ENCODE measurements at regions not wholly inside any gene's neighbourhood (a gene's known extent, or its start where the extent isn't known, plus 50 kb on each side); places are given as distances from the start of the nearest gene placed in this dataset.
"Not testable (repeated sequence)": the region's sequence is repeated elsewhere in the genome, so short reads cannot be mapped to it uniquely, and the experiment has no call there.

DNA sequence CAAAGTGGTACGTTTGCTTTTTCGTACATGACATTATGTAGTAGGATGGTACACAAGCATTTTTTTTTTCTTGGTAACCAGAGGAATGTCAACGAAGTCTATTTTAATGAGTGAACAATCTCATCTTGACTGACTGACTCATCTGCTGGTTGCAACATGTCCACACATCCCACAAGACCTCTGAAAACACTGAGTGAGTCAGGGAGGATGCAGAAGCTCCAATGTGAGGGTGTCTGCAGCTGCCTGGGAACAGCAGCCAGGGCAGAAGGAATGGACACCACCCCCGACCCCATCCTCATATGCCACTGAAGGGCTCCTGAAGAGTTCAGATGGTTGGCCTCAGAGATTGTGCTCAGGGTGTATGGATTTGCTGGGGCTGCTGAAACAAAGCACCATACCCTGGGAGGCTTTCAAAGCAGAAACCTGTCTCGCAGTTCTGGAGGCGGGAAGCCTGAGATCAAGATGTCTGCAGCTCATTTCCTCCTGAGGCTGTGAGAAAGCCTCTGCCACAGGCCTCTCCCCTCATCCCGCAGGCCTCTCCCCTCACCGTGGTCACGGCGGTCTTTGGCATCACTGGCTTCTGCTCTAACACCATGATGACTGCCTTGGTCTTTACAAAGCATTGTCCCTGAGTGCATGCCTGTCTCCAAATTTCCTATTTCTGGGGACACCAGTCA lies 124.6 kb downstream of the LRATD1 start:
- no peak overlapping the region for H3K4me3 ChIP-seq (ENCODE audit: low read length)
- H3K27me3 ChIP-seq (ENCODE audit: control insufficient read depth, insufficient read depth, low read length): no peaks in the 10 kb centered on the region
- H3K27ac ChIP-seq (ENCODE audit: low read depth, low read length): no peak overlapping the region
- no peaks in the 10 kb centered on the region for H3K4me1 ChIP-seq (ENCODE audit: control insufficient read depth, insufficient read depth, low read length)
- no peak overlapping the region for H3K9ac ChIP-seq (ENCODE audit: low read length)
- H3K36me3 ChIP-seq (ENCODE audit: control insufficient read depth, insufficient read depth, low read length): no peaks in the 10 kb centered on the region

DNA sequence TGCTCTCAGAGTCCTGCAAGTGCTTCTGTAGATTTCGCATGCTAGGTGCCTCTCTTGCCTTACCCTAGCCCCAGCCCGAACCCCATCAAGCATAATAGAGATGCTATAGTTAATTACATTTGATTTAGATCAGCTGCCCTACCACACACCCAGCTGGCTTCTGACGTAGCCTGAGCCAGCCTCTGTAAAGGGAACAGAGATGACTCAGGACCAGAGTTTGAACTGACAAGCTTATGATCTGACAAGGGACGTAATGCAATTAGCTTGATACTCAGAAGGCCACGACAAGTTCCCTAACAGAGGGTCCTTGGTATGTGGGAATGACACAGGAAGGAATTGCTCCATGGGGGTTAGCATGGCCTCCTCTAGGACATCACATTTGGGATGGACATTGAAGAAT lies 126.6 kb downstream of the LRATD1 start:
- Histone ChIP-seq H3K4me1 (ENCODE audit: control insufficient read depth, insufficient read depth, low read length) (no peaks in the 10 kb centered on the region), H3K27me3 (ENCODE audit: control insufficient read depth, insufficient read depth, low read length) (no peaks in the 10 kb centered on the region), H3K36me3 (ENCODE audit: control insufficient read depth, insufficient read depth, low read length) (no peaks in the 10 kb centered on the region), H3K27ac (ENCODE audit: low read depth, low read length) (no peak overlapping the region), H3K4me3 (ENCODE audit: low read length) (no peak overlapping the region), H3K9ac (ENCODE audit: low read length) (no peak overlapping the region)

DNA sequence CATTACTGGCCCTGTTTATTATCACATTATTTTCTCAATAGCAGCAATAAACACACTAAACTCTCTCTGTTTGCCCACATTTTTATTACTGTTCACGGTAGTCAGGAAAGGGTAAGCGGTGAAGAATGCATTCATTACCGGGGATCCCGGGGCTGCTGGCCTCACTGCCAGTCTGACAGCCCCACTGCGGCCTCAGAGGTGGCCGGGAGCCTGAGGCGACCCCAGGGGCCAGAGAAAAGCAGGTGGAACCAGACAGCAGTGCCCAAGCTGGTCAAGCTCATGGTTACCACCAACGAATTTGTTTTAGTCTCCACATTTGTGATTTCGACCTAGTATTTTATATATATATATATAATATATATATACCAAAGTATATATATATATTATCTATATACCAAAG lies 127.7 kb downstream of the LRATD1 start:
- no peaks in the 10 kb centered on the region for H3K27me3 ChIP-seq (ENCODE audit: control insufficient read depth, insufficient read depth, low read length)
- no peaks in the 10 kb centered on the region for H3K4me1 ChIP-seq (ENCODE audit: control insufficient read depth, insufficient read depth, low read length)
- no peak overlapping the region for H3K27ac ChIP-seq (ENCODE audit: low read depth, low read length)
- H3K9ac ChIP-seq (ENCODE audit: low read length): no peak overlapping the region
- no peaks in the 10 kb centered on the region for H3K36me3 ChIP-seq (ENCODE audit: control insufficient read depth, insufficient read depth, low read length)
- no peak overlapping the region for H3K4me3 ChIP-seq (ENCODE audit: low read length)

DNA sequence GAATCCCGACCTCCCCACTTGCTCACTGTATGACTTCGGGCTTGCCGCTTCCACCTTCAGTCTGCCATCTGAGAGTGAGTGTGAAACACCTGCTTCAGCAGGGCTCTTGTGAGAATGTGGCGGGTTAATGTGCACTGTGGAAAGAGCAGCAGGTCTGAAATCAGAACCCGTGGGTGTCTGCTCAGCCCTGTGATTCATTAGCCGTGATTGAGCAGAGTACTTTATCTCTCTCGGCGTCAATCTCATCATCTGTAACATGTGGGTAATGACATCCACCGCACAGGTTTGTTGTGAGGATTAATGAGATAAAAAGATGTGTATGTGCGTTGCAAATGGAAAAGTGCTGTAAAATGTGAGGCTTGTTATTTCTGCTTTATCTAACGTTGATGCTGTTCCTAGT lies 128.6 kb downstream of the LRATD1 start:
- Histone ChIP-seq H3K4me1 (ENCODE audit: control insufficient read depth, insufficient read depth, low read length) (no peaks in the 10 kb centered on the region), H3K27ac (ENCODE audit: low read depth, low read length) (no peak overlapping the region), H3K4me3 (ENCODE audit: low read length) (no peak overlapping the region), H3K27me3 (ENCODE audit: control insufficient read depth, insufficient read depth, low read length) (no peaks in the 10 kb centered on the region), H3K9ac (ENCODE audit: low read length) (no peak overlapping the region), H3K36me3 (ENCODE audit: control insufficient read depth, insufficient read depth, low read length) (no peaks in the 10 kb centered on the region)

DNA sequence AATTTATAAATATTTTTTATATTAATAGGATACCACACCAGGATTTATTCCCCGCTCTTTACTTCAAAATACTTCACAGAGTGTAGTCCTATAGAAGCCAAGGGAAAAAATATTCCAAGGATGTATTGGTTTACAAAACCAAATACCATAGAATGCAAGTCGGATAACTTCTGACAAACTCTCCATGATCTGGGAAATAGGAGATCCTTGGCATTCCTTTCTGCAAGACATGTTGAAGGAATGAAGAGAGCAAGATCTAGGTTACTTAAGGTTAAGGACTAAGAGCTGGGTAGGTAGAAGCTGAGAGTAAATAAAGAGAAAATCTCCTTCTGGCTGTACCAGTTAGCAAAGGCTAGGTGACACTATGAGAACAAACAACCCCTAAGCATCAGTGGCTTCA lies 141.2 kb downstream of the LRATD1 start:
- Histone ChIP-seq H3K4me1 (ENCODE audit: control insufficient read depth, insufficient read depth, low read length) (no peaks in the 10 kb centered on the region), H3K4me3 (ENCODE audit: low read length) (no peak overlapping the region), H3K9ac (ENCODE audit: low read length) (no peak overlapping the region), H3K27ac (ENCODE audit: low read depth, low read length) (no peak overlapping the region), H3K36me3 (ENCODE audit: control insufficient read depth, insufficient read depth, low read length) (no peaks in the 10 kb centered on the region), H3K27me3 (ENCODE audit: control insufficient read depth, insufficient read depth, low read length) (no peaks in the 10 kb centered on the region)

DNA sequence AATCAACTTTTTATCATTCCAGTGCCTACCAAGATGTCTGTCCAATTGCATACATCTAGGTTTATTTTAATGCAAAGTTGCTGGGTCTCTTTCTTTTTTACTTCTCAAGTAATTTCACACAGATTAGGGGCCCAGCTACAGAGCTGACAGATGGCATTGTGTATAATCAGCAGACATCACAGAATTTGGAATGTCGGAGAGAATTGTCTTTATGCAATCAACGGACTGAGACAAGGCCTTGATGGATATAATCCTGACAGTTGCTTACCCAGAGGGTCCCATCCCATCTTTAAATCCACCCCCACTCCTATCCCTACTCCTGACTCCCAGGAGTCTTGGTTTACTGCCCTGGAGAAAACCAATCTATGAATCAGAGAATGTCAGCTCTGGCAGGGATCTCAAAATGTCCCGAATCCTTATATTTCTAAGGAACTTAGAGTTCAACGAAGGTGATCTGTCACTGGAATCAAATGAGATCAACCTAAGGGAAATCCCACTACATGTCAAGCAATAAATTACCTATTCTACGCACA lies 142.0 kb downstream of the LRATD1 start:
- Histone ChIP-seq H3K4me3 (ENCODE audit: low read length) (no peak overlapping the region), H3K27me3 (ENCODE audit: control insufficient read depth, insufficient read depth, low read length) (no peaks in the 10 kb centered on the region), H3K27ac (ENCODE audit: low read depth, low read length) (no peak overlapping the region), H3K9ac (ENCODE audit: low read length) (no peak overlapping the region), H3K4me1 (ENCODE audit: control insufficient read depth, insufficient read depth, low read length) (no peaks in the 10 kb centered on the region), H3K36me3 (ENCODE audit: control insufficient read depth, insufficient read depth, low read length) (no peaks in the 10 kb centered on the region)

DNA sequence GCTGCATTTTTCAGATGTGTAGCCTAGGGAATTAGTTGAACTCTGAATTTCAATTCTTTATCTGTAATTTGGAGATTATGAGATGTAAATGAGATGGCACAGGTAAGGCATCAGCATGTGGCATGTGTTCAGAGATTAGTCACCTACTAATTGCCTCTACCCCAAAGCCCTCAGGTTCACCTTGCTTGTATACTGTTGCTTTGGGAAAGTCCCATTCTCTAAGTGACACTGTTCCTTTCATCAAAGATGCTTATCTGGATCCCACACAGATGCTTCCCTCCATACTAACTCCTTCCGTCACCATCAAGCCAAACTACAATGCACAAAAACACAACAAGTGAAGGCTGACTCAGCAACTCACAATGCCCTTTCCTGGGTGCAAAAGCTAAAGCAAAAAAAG lies 143.7 kb downstream of the LRATD1 start:
- H3K27me3 ChIP-seq (ENCODE audit: control insufficient read depth, insufficient read depth, low read length): no peaks in the 10 kb centered on the region
- no peaks in the 10 kb centered on the region for H3K36me3 ChIP-seq (ENCODE audit: control insufficient read depth, insufficient read depth, low read length)
- no peak overlapping the region for H3K4me3 ChIP-seq (ENCODE audit: low read length)
- H3K27ac ChIP-seq (ENCODE audit: low read depth, low read length): no peak overlapping the region
- no peak overlapping the region for H3K9ac ChIP-seq (ENCODE audit: low read length)
- no peaks in the 10 kb centered on the region for H3K4me1 ChIP-seq (ENCODE audit: control insufficient read depth, insufficient read depth, low read length)

DNA sequence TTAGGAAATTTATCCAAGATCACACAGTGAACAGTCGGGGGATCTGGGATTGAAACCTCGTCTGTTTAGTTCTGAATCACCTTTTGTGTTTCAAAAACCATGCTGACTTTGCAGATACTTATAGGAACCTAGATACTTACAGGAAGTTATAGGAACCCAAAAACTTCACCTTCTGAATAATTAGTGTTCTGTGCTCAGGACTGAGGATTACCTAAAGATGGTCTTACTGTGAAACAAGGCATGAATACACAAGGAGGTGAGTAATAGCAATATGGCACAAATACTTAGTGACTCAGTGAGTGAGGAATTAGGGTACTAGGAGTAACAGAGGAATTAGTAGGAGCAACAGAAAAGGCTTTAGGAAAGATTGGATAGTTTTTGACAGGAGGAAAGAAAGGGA lies 145.5 kb downstream of the LRATD1 start:
- Histone ChIP-seq H3K36me3 (ENCODE audit: control insufficient read depth, insufficient read depth, low read length) (no peaks in the 10 kb centered on the region), H3K4me3 (ENCODE audit: low read length) (no peak overlapping the region), H3K4me1 (ENCODE audit: control insufficient read depth, insufficient read depth, low read length) (no peaks in the 10 kb centered on the region), H3K27me3 (ENCODE audit: control insufficient read depth, insufficient read depth, low read length) (no peaks in the 10 kb centered on the region), H3K9ac (ENCODE audit: low read length) (no peak overlapping the region), H3K27ac (ENCODE audit: low read depth, low read length) (no peak overlapping the region)

DNA sequence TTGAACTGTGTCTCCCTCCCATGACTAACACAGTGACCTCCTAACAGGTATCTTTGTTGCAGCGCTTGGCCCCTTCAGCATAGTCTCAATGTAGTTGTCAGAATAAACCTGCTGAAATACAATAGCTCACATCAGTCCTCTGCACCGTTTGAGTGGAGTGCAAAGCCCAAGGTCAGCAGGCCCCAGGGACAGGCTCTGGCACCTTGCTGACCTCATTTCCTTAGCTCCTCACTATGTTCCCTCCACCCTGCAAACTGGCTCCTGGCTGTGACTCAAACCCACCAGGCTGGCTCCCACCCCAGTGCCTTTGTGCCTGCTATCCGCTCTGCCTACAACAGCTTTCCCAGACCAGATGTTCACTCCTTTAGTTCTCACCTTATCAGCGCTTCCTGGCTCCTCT lies 146.7 kb downstream of the LRATD1 start:
- Histone ChIP-seq H3K27ac (ENCODE audit: low read depth, low read length) (no peak overlapping the region), H3K9ac (ENCODE audit: low read length) (no peak overlapping the region), H3K36me3 (ENCODE audit: control insufficient read depth, insufficient read depth, low read length) (no peaks in the 10 kb centered on the region), H3K4me1 (ENCODE audit: control insufficient read depth, insufficient read depth, low read length) (no peaks in the 10 kb centered on the region), H3K27me3 (ENCODE audit: control insufficient read depth, insufficient read depth, low read length) (no peaks in the 10 kb centered on the region), H3K4me3 (ENCODE audit: low read length) (no peak overlapping the region)

DNA sequence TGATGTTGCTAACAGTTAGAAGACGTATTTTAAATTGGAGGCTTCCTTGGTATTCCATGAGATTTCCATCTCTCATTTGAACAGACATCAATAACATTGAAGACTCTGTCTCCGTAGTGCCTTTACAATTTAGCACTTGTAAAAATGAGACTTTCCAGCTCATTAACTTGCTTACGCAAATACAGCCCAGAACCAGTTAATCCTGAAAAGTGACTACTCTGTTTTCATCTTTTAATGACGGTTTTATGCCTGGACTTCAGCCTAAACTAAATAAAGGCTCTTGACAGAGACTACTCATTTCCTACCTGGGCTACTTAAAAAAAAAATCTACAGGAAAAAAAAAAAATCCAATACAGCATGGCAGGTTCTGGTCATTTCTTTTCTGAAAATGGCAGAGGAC lies 148.6 kb downstream of the LRATD1 start:
- Histone ChIP-seq H3K4me1 (ENCODE audit: control insufficient read depth, insufficient read depth, low read length) (no peaks in the 10 kb centered on the region), H3K27me3 (ENCODE audit: control insufficient read depth, insufficient read depth, low read length) (no peaks in the 10 kb centered on the region), H3K9ac (ENCODE audit: low read length) (no peak overlapping the region), H3K4me3 (ENCODE audit: low read length) (no peak overlapping the region), H3K36me3 (ENCODE audit: control insufficient read depth, insufficient read depth, low read length) (no peaks in the 10 kb centered on the region), H3K27ac (ENCODE audit: low read depth, low read length) (no peak overlapping the region)

DNA sequence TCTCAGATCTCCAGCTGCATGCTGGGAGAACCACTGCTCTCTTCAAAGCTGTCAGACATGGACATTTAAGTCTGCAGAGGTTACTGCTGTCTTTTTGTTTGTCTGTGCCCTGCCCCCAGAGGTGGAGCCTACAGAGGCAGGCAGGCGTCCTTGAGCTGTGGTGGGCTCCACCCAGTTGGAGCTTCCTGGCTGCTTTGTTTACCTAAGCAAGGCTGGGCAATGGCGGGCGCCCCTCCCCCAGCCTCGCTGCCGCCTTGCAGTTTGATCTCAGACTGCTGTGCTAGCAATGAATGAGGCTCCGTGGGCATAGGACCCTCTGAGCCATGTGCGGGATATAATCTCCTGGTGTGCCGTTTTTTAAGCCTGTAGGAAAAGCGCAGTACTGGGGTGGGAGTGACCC lies 156.3 kb downstream of the LRATD1 start:
- not testable (repeated sequence) for H3K4me1 ChIP-seq (ENCODE audit: control insufficient read depth, insufficient read depth, low read length); H3K36me3 ChIP-seq (ENCODE audit: control insufficient read depth, insufficient read depth, low read length); H3K4me3 ChIP-seq (ENCODE audit: low read length); H3K27me3 ChIP-seq (ENCODE audit: control insufficient read depth, insufficient read depth, low read length); H3K27ac ChIP-seq (ENCODE audit: low read depth, low read length); H3K9ac ChIP-seq (ENCODE audit: low read length)

DNA sequence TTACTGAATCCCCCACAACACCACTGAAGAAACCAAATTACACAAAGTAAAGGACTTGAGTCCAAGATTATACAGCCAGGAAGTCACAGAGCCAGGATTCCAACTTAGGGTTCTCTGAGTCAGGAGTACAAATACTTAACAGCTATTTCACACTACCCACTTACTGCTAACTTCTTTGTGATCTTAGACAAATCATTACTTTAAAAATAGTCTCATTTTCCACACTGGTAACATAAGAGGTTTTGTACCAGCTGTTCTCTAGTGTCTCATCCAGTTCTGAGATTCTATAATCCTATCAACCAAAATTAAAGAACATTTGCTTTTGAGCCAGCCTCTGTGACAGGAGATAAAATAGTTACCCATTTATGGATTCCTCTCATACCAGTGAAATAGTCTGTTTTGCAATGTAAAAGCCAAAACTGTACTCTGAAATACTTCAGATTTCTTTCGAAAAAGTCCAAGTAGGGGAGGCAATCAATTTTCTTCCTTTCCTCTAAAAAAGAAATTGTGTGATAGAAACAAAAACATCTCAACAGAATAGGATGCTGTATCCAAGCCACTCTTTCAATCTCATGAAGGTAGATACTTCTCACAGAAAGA lies 157.6 kb downstream of the LRATD1 start:
- Histone ChIP-seq H3K4me3 (ENCODE audit: low read length) (no peak overlapping the region), H3K9ac (ENCODE audit: low read length) (no peak overlapping the region), H3K27me3 (ENCODE audit: control insufficient read depth, insufficient read depth, low read length) (no peaks in the 10 kb centered on the region), H3K27ac (ENCODE audit: low read depth, low read length) (no peak overlapping the region), H3K36me3 (ENCODE audit: control insufficient read depth, insufficient read depth, low read length) (no peaks in the 10 kb centered on the region), H3K4me1 (ENCODE audit: control insufficient read depth, insufficient read depth, low read length) (no peaks in the 10 kb centered on the region)

DNA sequence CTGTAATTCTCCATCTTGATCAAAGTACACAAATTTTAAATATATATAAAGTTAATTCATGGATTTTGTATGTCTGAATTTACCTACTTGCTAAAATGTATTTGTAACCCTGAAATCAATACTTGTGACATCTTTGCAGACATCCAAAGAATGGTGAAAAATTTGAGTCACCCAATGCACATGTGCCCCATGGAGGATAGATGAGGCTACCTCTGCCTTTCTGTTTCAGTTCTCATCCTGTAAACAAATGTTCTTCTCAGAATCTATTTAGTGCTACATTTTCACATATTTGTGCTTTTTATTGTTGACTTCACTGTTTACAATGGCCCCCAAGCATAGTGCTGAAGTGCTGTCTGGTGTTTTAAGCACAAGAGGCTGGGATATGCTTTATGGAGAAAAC lies 171.5 kb downstream of the LRATD1 start:
- H3K4me3 ChIP-seq (ENCODE audit: low read length): no peak overlapping the region
- H3K27ac ChIP-seq (ENCODE audit: low read depth, low read length): no peak overlapping the region
- no peaks in the 10 kb centered on the region for H3K27me3 ChIP-seq (ENCODE audit: control insufficient read depth, insufficient read depth, low read length)
- H3K4me1 ChIP-seq (ENCODE audit: control insufficient read depth, insufficient read depth, low read length): no peaks in the 10 kb centered on the region
- H3K36me3 ChIP-seq (ENCODE audit: control insufficient read depth, insufficient read depth, low read length): no peaks in the 10 kb centered on the region
- H3K9ac ChIP-seq (ENCODE audit: low read length): no peak overlapping the region
